PC-9 (cell line): ENCODE measurements at regions not wholly inside any gene's neighbourhood (a gene's known extent, or its start where the extent isn't known, plus 50 kb on each side); places are given as distances from the start of the nearest gene placed in this dataset.
"Not testable (repeated sequence)": the region's sequence is repeated elsewhere in the genome, so short reads cannot be mapped to it uniquely, and the experiment has no call there.

ENCODE experiments used
- BruUV-seq: library from RNA; stranded (reverse); fragments of 400-500 nt; replicated peaks from 2 replicates; lab custom pipeline; 2021; lab: Mats Ljungman, UMichigan
- CTCF ChIA-PET: fragments of 300-600 bp; sonication (Branson Sonifier 250); formaldehyde crosslinking; loops from one replicate; lab custom pipeline; 2022; ENCODE audit warnings: antibody characterized with exemption; lab: Charles Lee
- POLR2A ChIA-PET: fragments of 300-600 bp; sonication (Branson Sonifier 250); formaldehyde crosslinking; loops from one replicate; lab custom pipeline; 2022; ENCODE audit warnings: antibody characterized with exemption; ENCODE audit not compliant: unreplicated experiment; lab: Charles Lee
- DNase-seq, 2 experiments: peaks; one replicate each; pipeline versions ENCODE4 v3.0.0 to v3.0.0-alpha.2; 2015 to 2022; ENCODE audit warnings: mixed read lengths in 1 of 2
- H2AFZ ChIP-seq: fragments of 200-600 bp; sonication (generic); 2 replicates; pipeline ENCODE4 v1.8.1; 2017; ENCODE audit warnings: antibody characterized with exemption
- H3F3A ChIP-seq: fragments of 200-600 bp; sonication (generic); 2 replicates; pipeline ENCODE4 v1.8.1; 2017; ENCODE audit warnings: antibody characterized with exemption, mild to moderate bottlenecking, low read depth; ENCODE audit not compliant: insufficient read depth
- H3K27ac ChIP-seq: fragments of 200-600 bp; sonication (generic); 2 replicates; pipeline ENCODE4 v1.6.1; 2016; ENCODE audit warnings: mixed run types
- H3K27me3 ChIP-seq: fragments of 200-600 bp; sonication (generic); 2 replicates; pipeline ENCODE4 v1.6.1; 2016; ENCODE audit warnings: low read depth, mixed run types; ENCODE audit not compliant: insufficient read depth
- H3K36me3 ChIP-seq: fragments of 200-600 bp; sonication (generic); 2 replicates; pipeline ENCODE4 v1.6.1; 2016; ENCODE audit warnings: low read depth, mixed run types
- H3K4me1 ChIP-seq: fragments of 200-600 bp; sonication (generic); replicated peaks from 2 replicates; pipeline ENCODE4 v1.6.1; 2016; ENCODE audit warnings: mixed run types; ENCODE audit not compliant: insufficient read depth
- H3K4me2 ChIP-seq: fragments of 200-600 bp; sonication (generic); 2 replicates; pipeline ENCODE4 v1.6.1; 2017; ENCODE audit warnings: mixed run types
- H3K4me3 ChIP-seq: fragments of 200-600 bp; sonication (generic); 2 replicates; pipeline ENCODE4 v1.6.1; 2016; ENCODE audit warnings: mixed run types
- H3K79me2 ChIP-seq: fragments of 200-600 bp; sonication (generic); 2 replicates; pipeline ENCODE4 v1.6.1; 2017; ENCODE audit warnings: low read depth, mixed run types
- H3K9me2 ChIP-seq: fragments of 200-600 bp; sonication (generic); 2 replicates; pipeline ENCODE4 v1.8.1; 2017; ENCODE audit warnings: mild to moderate bottlenecking; ENCODE audit not compliant: insufficient read depth
- H3K9me3 ChIP-seq: fragments of 200-600 bp; sonication (generic); 2 replicates; pipeline ENCODE4 v1.8.1; 2016; ENCODE audit warnings: low read depth; ENCODE audit not compliant: insufficient read depth
- H4K20me1 ChIP-seq: fragments of 200-600 bp; sonication (generic); 2 replicates; pipeline ENCODE4 v1.8.1; 2017; ENCODE audit not compliant: insufficient read depth
- EZH2 ChIP-seq: fragments of 200-600 bp; sonication (generic); IDR thresholded peaks from 2 replicates; pipeline ENCODE4 v1.8.0; 2017; ENCODE audit warnings: antibody characterized with exemption, low read depth
- intact Hi-C: fragments of 100-400 bp; cut with micrococcal nuclease; formaldehyde crosslinking; loops from one replicate; pipeline ENCODE4 v1.10.0; 2022; ENCODE audit not compliant: unreplicated experiment
- TF ChIP-seq, protein P1 (sequence below): fragments of 200-600 bp; sonication (generic); conservative IDR thresholded peaks from 2 replicates; pipeline ENCODE4 v1.6.1; 2017; ENCODE audit warnings: mixed run types, antibody characterized with exemption, mild to moderate bottlenecking, moderate library complexity

DNA sequence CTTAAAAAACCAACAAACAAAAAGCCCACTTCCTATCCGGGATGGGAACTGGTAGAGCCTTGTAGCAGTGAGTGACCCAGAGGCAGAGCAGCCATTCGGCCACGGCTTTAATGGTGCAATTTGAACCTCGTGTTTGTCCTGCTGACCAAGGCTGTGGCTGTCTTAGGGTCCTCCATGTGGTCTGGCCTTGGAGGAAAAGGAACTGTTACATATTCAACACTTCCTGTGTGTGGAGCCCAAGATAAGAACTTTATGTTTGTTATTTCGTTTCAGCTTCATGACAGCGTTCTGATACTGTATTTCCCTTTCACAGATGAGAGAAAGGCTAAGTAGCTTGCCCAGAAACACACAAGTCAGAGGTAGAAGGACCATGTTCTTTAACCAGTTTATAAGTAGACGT lies 269.8 kb downstream of the SV2B start:
- Histone ChIP-seq H4K20me1 (no peaks in the 10 kb centered on the region), H3K27ac (no peak overlapping the region), H3K9me2 (no peaks in the 10 kb centered on the region), H3K9me3 (peaks cover 7% of the 10 kb centered on the region; the same call in 1 of the 2 replicates), H3K4me3 (no peak overlapping the region), H3K27me3 (no peaks in the 10 kb centered on the region), H3K79me2 (no peaks in the 10 kb centered on the region), H3K4me1 (no peaks in the 10 kb centered on the region), H3K36me3 (no peaks in the 10 kb centered on the region), H3K4me2 (no peak overlapping the region), H2AFZ (no peak overlapping the region), H3F3A (no peaks in the 10 kb centered on the region)
- TF ChIP-seq EZH2, result no peak
- TF ChIP-seq, protein P1, sequence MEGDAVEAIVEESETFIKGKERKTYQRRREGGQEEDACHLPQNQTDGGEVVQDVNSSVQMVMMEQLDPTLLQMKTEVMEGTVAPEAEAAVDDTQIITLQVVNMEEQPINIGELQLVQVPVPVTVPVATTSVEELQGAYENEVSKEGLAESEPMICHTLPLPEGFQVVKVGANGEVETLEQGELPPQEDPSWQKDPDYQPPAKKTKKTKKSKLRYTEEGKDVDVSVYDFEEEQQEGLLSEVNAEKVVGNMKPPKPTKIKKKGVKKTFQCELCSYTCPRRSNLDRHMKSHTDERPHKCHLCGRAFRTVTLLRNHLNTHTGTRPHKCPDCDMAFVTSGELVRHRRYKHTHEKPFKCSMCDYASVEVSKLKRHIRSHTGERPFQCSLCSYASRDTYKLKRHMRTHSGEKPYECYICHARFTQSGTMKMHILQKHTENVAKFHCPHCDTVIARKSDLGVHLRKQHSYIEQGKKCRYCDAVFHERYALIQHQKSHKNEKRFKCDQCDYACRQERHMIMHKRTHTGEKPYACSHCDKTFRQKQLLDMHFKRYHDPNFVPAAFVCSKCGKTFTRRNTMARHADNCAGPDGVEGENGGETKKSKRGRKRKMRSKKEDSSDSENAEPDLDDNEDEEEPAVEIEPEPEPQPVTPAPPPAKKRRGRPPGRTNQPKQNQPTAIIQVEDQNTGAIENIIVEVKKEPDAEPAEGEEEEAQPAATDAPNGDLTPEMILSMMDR, result no peak
- DNase-seq, result no peak
- intact Hi-C loops, result loop anchor here (2.0 kb wide), 1 partner anchor 35 kb away; no protein-coding TSS in a partner anchor
- ChIA-PET POLR2A (no interaction called here), CTCF (no interaction called here)
- no TSS peak for BruUV-seq

DNA sequence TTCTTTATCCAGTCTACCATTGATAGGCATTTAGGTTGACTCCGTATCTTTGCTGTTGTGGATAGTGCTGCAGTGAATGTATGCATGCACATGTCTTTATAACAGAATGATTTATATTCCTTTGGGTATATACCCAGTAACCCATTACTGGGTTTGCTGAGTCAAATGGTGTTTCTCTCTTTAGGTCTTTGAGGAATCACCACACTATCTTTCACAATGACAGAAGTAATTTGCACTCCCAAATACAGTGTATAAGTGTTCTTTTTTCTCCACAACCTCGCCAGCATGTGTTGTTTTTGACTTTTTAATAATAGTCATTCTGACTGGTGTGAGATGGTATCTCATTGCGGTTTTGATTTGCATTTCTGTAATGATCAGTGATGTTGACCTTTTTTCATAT lies 271.3 kb downstream of the SV2B start:
- H3K4me1 ChIP-seq, H4K20me1 ChIP-seq, H3K9me3 ChIP-seq, H3K27me3 ChIP-seq, H3K4me3 ChIP-seq, DNase-seq, H3K36me3 ChIP-seq, BruUV-seq, H3K27ac ChIP-seq, POLR2A ChIA-PET, H3F3A ChIP-seq, H3K4me2 ChIP-seq, intact Hi-C loops, H3K79me2 ChIP-seq, CTCF ChIA-PET, H2AFZ ChIP-seq, H3K9me2 ChIP-seq: not testable (repeated sequence)

- H3K4me2 ChIP-seq, result no peak overlapping the region
- H3K4me1 ChIP-seq, result no peaks in the 10 kb centered on the region
- no peaks in the 10 kb centered on the region for H3K27me3 ChIP-seq
- H3K36me3 ChIP-seq, result no peaks in the 10 kb centered on the region
- no peaks in the 10 kb centered on the region for H4K20me1 ChIP-seq
- POLR2A ChIA-PET, result no interaction called here
- no peak overlapping the region for H3K27ac ChIP-seq
- no peaks in the 10 kb centered on the region for H3K79me2 ChIP-seq
- no peak overlapping the region for H2AFZ ChIP-seq
- H3K9me3 ChIP-seq, result peaks cover 7% of the 10 kb centered on the region; the same call in 1 of the 2 replicates
- no peak overlapping the region for H3K4me3 ChIP-seq
- TF ChIP-seq EZH2, result no peak
- TF ChIP-seq, protein P1, result no peak
- H3F3A ChIP-seq, result no peaks in the 10 kb centered on the region
- no peak for DNase-seq
- intact Hi-C loops, result no loop called here
- CTCF ChIA-PET, result no interaction called here
- BruUV-seq, result no TSS peak
- H3K9me2 ChIP-seq, result no peaks in the 10 kb centered on the region
Measured at GRCh38 chr15:91374336-91374735, 274.3 kb downstream of the SV2B start.

- Histone ChIP-seq H3K9me3 (peaks cover 6% of the 10 kb centered on the region; the same call in 1 of the 2 replicates), H3K27ac (no peak overlapping the region), H4K20me1 (no peaks in the 10 kb centered on the region), H3K4me3 (no peak overlapping the region), H3K4me2 (no peak overlapping the region), H3K36me3 (no peaks in the 10 kb centered on the region), H2AFZ (no peak overlapping the region), H3K79me2 (no peaks in the 10 kb centered on the region), H3K4me1 (no peaks in the 10 kb centered on the region), H3K9me2 (no peaks in the 10 kb centered on the region), H3K27me3 (no peaks in the 10 kb centered on the region), H3F3A (no peaks in the 10 kb centered on the region)
- no TSS peak for BruUV-seq
- ChIA-PET CTCF (no interaction called here), POLR2A (no interaction called here)
- intact Hi-C loops, result no loop called here
- TF ChIP-seq, protein P1, result no peak
- no peak for TF ChIP-seq EZH2
- DNase-seq, result no peak
Measured at GRCh38 chr15:91376038-91376437, 276.0 kb downstream of the SV2B start.
